ENCODE measurements at regions not wholly inside any gene's neighbourhood (a gene's known extent, or its start where the extent isn't known, plus 50 kb on each side); places are given as distances from the start of the nearest gene placed in this dataset.

- no peak overlapping the region for H3K27ac ChIP-seq
- peak; percentile 37; the same call in 1 of the 2 replicates for TF ChIP-seq CTCF (conservative IDR thresholded peaks at IDR 0.05)
These were observed 61.2 kb upstream of the MRPS9 start for GRCh38 chr2:104976603-104977120.

GRCh38 chr2:104977958-104978357 lies 59.9 kb upstream of the MRPS9 start:
- no peak overlapping the region for H3K27ac ChIP-seq
- no peak for TF ChIP-seq CTCF (conservative IDR thresholded peaks at IDR 0.05)

- peak overlapping the region; percentile 94 for H3K27ac ChIP-seq
These were observed 58.1 kb upstream of the MRPS9 start for GRCh38 chr2:104979786-104980185.

GRCh38 chr2:104982111-104982510 lies 55.8 kb upstream of the MRPS9 start:
- TF ChIP-seq CTCF (conservative IDR thresholded peaks at IDR 0.05), result no peak
- H3K27ac ChIP-seq, result no peak overlapping the region; the same call in 1 of the 2 replicates
